Gastroesophageal sphincter (tissue), 4 donors: ENCODE measurements at regions not wholly inside any gene's neighbourhood (a gene's known extent, or its start where the extent isn't known, plus 50 kb on each side); places are given as distances from the start of the nearest gene placed in this dataset.

Experiments
- ATAC-seq: fragments of 150-250 bp; one replicate; pipeline ENCODE4 v1.9.1; 2016; ENCODE audit warnings: mild to moderate bottlenecking, moderate library complexity
- H3K27ac ChIP-seq, 4 donors: fragments of 200-600 bp; sonication (generic) in 3 of 4; 1 replicate in 3 of 4; 2 replicates in 1 of 4; pipeline ENCODE4 v1.5.1; 2016 to 2019
- H3K27me3 ChIP-seq: fragments of 200-600 bp; sonication (generic); one replicate; pipeline ENCODE4 v1.5.1; 2019
- H3K36me3 ChIP-seq, 2 donors: fragments of 200-600 bp; sonication (generic); one replicate each; pipeline ENCODE4 v1.5.1; 2019; ENCODE audit warnings: control low read depth in 1 of 2
- H3K4me1 ChIP-seq, 3 donors: fragments of 200-600 bp; sonication (generic); 1 replicate in 2 of 3; 2 replicates in 1 of 3; pipeline ENCODE4 v1.5.1; 2016 to 2019; ENCODE audit warnings: control low read depth in 2 of 3
- H3K4me3 ChIP-seq, 2 donors: fragments of 200-600 bp; sonication (generic); one replicate each; pipeline ENCODE4 v1.5.1; 2019; ENCODE audit warnings: mild to moderate bottlenecking in 1 of 2, moderate library complexity in 1 of 2
- H3K9me3 ChIP-seq, 3 donors: fragments of 200-600 bp; sonication (generic); one replicate each; pipeline ENCODE4 v1.5.1; 2017 to 2019; ENCODE audit warnings: control low read depth in 2 of 3
- CTCF ChIP-seq, 4 experiments: fragments of 200-600 bp in 2 of 4; fragments of 450-650 bp in 2 of 4; sonication (generic) in 1 of 4; IDR thresholded peaks; one replicate each; pipeline ENCODE4 v1.5.1; 2017 to 2019; ENCODE audit warnings: antibody characterized with exemption in 4 of 4, mild to moderate bottlenecking in 2 of 4, moderate library complexity in 2 of 4
- EP300 ChIP-seq: sonication (generic); formaldehyde crosslinking; IDR thresholded peaks from one replicate; pipeline ENCODE4 v1.6.1; 2017; ENCODE audit warnings: antibody characterized with exemption, mild to moderate bottlenecking
- POLR2A ChIP-seq, 2 donors: fragments of 450-650 bp; IDR thresholded peaks; one replicate each; pipeline ENCODE4 v1.6.1; 2017; ENCODE audit warnings: antibody characterized with exemption in 2 of 2, mild to moderate bottlenecking in 2 of 2, moderate library complexity in 1 of 2
- POLR2AphosphoS5 ChIP-seq: sonication (generic); formaldehyde crosslinking; IDR thresholded peaks from one replicate; pipeline ENCODE4 v1.6.1; 2017; ENCODE audit warnings: antibody characterized with exemption
- WGBS, 2 donors: methylation state at CpG; one replicate each; pipeline ENCODE4 v1.1.5; 2018; ENCODE audit warnings: low coverage in 1 of 2; 5-methylcytosine and 5-hydroxymethylcytosine counted together

- Histone ChIP-seq H3K27me3 (no peaks in the 10 kb centered on the region), H3K4me1 (peaks cover 0 to 19% (median 10%) of the 10 kb centered on the region in 3 donors), H3K27ac (no peak overlapping the region), H3K4me3 (no peak overlapping the region), H3K9me3 (no peaks in the 10 kb centered on the region), H3K36me3 (no peaks in the 10 kb centered on the region)
- TF ChIP-seq POLR2AphosphoS5 (no peak), POLR2A (IDR thresholded peaks at IDR 0.05) (no peak), EP300 (no peak), CTCF (IDR thresholded peaks at IDR 0.05) (no peak)
- 55 to 79% methylated on average over 2 of the region's 4 CpGs for WGBS, 2 donors
- ATAC-seq: no peak
Observed at GRCh38 chr12:75951399-75952278, 79.9 kb downstream of the PHLDA1 start.

- Histone ChIP-seq H3K36me3 (no peaks in the 10 kb centered on the region), H3K27ac (no peak overlapping the region), H3K9me3 (no peaks in the 10 kb centered on the region), H3K4me3 (no peak overlapping the region), H3K4me1 (peaks cover 0 to 7% (median 0%) of the 10 kb centered on the region in 3 donors), H3K27me3 (no peaks in the 10 kb centered on the region)
- 100% methylated on average over 3 to 4 of the region's 4 CpGs for WGBS, 2 donors
- TF ChIP-seq CTCF (IDR thresholded peaks at IDR 0.05) (no peak), POLR2A (IDR thresholded peaks at IDR 0.05) (no peak), EP300 (no peak), POLR2AphosphoS5 (no peak)
- ATAC-seq: no peak
Observed at GRCh38 chr12:75947156-75947723, 84.3 kb downstream of the PHLDA1 start.

GRCh38 chr12:75945581-75945980 is 86.0 kb downstream of the PHLDA1 start:
- Histone ChIP-seq H3K9me3 (no peaks in the 10 kb centered on the region), H3K36me3 (no peaks in the 10 kb centered on the region), H3K4me3 (no peak overlapping the region), H3K27me3 (no peaks in the 10 kb centered on the region), H3K27ac (no peak overlapping the region), H3K4me1 (peaks cover 0 to 6% (median 0%) of the 10 kb centered on the region in 3 donors)
- TF ChIP-seq POLR2A (IDR thresholded peaks at IDR 0.05): no peak
- TF ChIP-seq CTCF (IDR thresholded peaks at IDR 0.05): no peak
- WGBS, 2 donors: 93 to 96% methylated on average over 4 of the region's 4 CpGs
- no peak for ATAC-seq

- TF ChIP-seq CTCF (IDR thresholded peaks at IDR 0.05) (no peak), POLR2AphosphoS5 (no peak), EP300 (no peak), POLR2A (IDR thresholded peaks at IDR 0.05) (no peak)
- no peaks in the 10 kb centered on the region for H3K36me3 ChIP-seq
- WGBS, 2 donors: 69 to 100% methylated on average over 3 to 4 of the region's 4 CpGs
- no peaks in the 10 kb centered on the region for H3K9me3 ChIP-seq
- ATAC-seq: no peak
- no peaks in the 10 kb centered on the region for H3K27me3 ChIP-seq
- H3K4me3 ChIP-seq: no peak overlapping the region
- peaks cover 0 to 6% (median 0%) of the 10 kb centered on the region in 3 donors for H3K4me1 ChIP-seq
- H3K27ac ChIP-seq: no peak overlapping the region
Observed at GRCh38 chr12:75944905-75945432, 86.6 kb downstream of the PHLDA1 start.
